ENCODE measurements at regions not wholly inside any gene's neighbourhood (a gene's known extent, or its start where the extent isn't known, plus 50 kb on each side); places are given as distances from the start of the nearest gene placed in this dataset.
"Not testable (repeated sequence)": the region's sequence is repeated elsewhere in the genome, so short reads cannot be mapped to it uniquely, and the experiment has no call there.

GRCh38 chr22:25431637-25432342 is 132.7 kb upstream of the GRK3 start:
- TF ChIP-seq CTCF (conservative IDR thresholded peaks at IDR 0.05; ENCODE audit: low read length); EZH2phosphoT487 (IDR thresholded peaks at IDR 0.05; ENCODE audit: borderline replicate concordance, low read depth, low read length): not testable (repeated sequence)

Measured in OCI-LY7 (cell line).